ENCODE measurements at regions not wholly inside any gene's neighbourhood (a gene's known extent, or its start where the extent isn't known, plus 50 kb on each side); places are given as distances from the start of the nearest gene placed in this dataset.

DNA sequence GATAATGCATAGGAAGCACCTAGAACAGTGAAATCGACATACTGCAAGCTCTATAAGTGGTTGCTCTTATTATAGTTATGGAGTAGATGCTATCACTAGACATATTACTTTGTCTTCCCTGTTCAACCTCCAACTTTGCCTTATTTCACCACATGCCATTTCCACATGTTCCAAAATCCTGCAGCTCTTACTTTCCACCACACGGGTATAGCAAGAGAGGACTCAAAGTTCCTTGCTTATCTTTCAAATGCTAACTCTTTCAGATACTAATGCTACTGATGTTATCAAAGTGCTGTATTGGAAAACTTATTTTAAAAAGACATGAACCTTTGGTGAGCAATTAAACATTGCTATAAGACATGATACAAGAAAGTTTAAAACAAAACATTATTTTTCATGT, 1130.1 kb downstream of the HACE1 start:
- TF ChIP-seq ZBTB26 (CRISPR knock-in tag; IDR thresholded peaks at IDR 0.05; ENCODE audit: borderline replicate concordance) (no peak), ESRRA (CRISPR knock-in tag; IDR thresholded peaks at IDR 0.05; ENCODE audit: low read depth) (no peak), HBP1 (CRISPR knock-in tag; IDR thresholded peaks at IDR 0.05; ENCODE audit: low read depth) (no peak), RFX5 (IDR thresholded peaks at IDR 0.05; ENCODE audit: low read depth, low read length) (no peak), SIX1 (CRISPR knock-in tag; IDR thresholded peaks at IDR 0.05; ENCODE audit: borderline replicate concordance) (no peak), MAFK (conservative IDR thresholded peaks at IDR 0.05 in 1 of 2, IDR thresholded peaks at IDR 0.05 in 1 of 2; ENCODE audit: low read length in 2 of 2) (no peak), ZNF549 (CRISPR knock-in tag; IDR thresholded peaks at IDR 0.05) (no peak), FOXJ3 (CRISPR knock-in tag; IDR thresholded peaks at IDR 0.05; ENCODE audit: borderline replicate concordance) (no peak), GFI1 (CRISPR knock-in tag; IDR thresholded peaks at IDR 0.05; ENCODE audit: borderline replicate concordance) (no peak), ZNF235 (CRISPR knock-in tag; IDR thresholded peaks at IDR 0.05; ENCODE audit: borderline replicate concordance) (no peak), EP300 (IDR thresholded peaks at IDR 0.05; ENCODE audit: low read depth in 2 of 2, low read length in 2 of 2) (no peak), EP300 (CRISPR knock-in tag; IDR thresholded peaks at IDR 0.05; ENCODE audit: borderline replicate concordance) (no peak), FLYWCH1 (CRISPR knock-in tag; IDR thresholded peaks at IDR 0.05) (no peak)
- TF ChIP-seq, protein P1, sequence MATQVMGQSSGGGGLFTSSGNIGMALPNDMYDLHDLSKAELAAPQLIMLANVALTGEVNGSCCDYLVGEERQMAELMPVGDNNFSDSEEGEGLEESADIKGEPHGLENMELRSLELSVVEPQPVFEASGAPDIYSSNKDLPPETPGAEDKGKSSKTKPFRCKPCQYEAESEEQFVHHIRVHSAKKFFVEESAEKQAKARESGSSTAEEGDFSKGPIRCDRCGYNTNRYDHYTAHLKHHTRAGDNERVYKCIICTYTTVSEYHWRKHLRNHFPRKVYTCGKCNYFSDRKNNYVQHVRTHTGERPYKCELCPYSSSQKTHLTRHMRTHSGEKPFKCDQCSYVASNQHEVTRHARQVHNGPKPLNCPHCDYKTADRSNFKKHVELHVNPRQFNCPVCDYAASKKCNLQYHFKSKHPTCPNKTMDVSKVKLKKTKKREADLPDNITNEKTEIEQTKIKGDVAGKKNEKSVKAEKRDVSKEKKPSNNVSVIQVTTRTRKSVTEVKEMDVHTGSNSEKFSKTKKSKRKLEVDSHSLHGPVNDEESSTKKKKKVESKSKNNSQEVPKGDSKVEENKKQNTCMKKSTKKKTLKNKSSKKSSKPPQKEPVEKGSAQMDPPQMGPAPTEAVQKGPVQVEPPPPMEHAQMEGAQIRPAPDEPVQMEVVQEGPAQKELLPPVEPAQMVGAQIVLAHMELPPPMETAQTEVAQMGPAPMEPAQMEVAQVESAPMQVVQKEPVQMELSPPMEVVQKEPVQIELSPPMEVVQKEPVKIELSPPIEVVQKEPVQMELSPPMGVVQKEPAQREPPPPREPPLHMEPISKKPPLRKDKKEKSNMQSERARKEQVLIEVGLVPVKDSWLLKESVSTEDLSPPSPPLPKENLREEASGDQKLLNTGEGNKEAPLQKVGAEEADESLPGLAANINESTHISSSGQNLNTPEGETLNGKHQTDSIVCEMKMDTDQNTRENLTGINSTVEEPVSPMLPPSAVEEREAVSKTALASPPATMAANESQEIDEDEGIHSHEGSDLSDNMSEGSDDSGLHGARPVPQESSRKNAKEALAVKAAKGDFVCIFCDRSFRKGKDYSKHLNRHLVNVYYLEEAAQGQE (IDR thresholded peaks at IDR 0.05; ENCODE audit: borderline replicate concordance in 1 of 2, low read depth in 1 of 2, low read length in 2 of 2): no peak
- TF ChIP-seq, protein P2, sequence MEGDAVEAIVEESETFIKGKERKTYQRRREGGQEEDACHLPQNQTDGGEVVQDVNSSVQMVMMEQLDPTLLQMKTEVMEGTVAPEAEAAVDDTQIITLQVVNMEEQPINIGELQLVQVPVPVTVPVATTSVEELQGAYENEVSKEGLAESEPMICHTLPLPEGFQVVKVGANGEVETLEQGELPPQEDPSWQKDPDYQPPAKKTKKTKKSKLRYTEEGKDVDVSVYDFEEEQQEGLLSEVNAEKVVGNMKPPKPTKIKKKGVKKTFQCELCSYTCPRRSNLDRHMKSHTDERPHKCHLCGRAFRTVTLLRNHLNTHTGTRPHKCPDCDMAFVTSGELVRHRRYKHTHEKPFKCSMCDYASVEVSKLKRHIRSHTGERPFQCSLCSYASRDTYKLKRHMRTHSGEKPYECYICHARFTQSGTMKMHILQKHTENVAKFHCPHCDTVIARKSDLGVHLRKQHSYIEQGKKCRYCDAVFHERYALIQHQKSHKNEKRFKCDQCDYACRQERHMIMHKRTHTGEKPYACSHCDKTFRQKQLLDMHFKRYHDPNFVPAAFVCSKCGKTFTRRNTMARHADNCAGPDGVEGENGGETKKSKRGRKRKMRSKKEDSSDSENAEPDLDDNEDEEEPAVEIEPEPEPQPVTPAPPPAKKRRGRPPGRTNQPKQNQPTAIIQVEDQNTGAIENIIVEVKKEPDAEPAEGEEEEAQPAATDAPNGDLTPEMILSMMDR (CRISPR knock-in tag; IDR thresholded peaks at IDR 0.05): no peak

All from HepG2 (cell line).